ENCODE measurements at regions not wholly inside any gene's neighbourhood (a gene's known extent, or its start where the extent isn't known, plus 50 kb on each side); places are given as distances from the start of the nearest gene placed in this dataset.

- H3K4me3 ChIP-seq (ENCODE audit: low read depth, low read length), result no peak overlapping the region
- DNase-seq (ENCODE audit: low read depth), result no peak
- H3K36me3 ChIP-seq (ENCODE audit: control insufficient read depth, insufficient read depth, low read length), result no peaks in the 10 kb centered on the region
- no peaks in the 10 kb centered on the region for H3K27me3 ChIP-seq (ENCODE audit: control insufficient read depth, insufficient read depth, low read length)
- TF ChIP-seq, protein P1, sequence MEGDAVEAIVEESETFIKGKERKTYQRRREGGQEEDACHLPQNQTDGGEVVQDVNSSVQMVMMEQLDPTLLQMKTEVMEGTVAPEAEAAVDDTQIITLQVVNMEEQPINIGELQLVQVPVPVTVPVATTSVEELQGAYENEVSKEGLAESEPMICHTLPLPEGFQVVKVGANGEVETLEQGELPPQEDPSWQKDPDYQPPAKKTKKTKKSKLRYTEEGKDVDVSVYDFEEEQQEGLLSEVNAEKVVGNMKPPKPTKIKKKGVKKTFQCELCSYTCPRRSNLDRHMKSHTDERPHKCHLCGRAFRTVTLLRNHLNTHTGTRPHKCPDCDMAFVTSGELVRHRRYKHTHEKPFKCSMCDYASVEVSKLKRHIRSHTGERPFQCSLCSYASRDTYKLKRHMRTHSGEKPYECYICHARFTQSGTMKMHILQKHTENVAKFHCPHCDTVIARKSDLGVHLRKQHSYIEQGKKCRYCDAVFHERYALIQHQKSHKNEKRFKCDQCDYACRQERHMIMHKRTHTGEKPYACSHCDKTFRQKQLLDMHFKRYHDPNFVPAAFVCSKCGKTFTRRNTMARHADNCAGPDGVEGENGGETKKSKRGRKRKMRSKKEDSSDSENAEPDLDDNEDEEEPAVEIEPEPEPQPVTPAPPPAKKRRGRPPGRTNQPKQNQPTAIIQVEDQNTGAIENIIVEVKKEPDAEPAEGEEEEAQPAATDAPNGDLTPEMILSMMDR (IDR thresholded peaks at IDR 0.05; ENCODE audit: insufficient read depth, low read length, poor library complexity, severe bottlenecking), result no peak
These were observed 62.4 kb downstream of the SOX9 start for GRCh38 chr17:72183194-72183685.

- TF ChIP-seq, protein P1 (IDR thresholded peaks at IDR 0.05; ENCODE audit: insufficient read depth, low read length, poor library complexity, severe bottlenecking), result no peak
- H3K27me3 ChIP-seq (ENCODE audit: control insufficient read depth, insufficient read depth, low read length), result no peaks in the 10 kb centered on the region
- no peaks in the 10 kb centered on the region for H3K36me3 ChIP-seq (ENCODE audit: control insufficient read depth, insufficient read depth, low read length)
- no peak for DNase-seq (ENCODE audit: low read depth)
- H3K4me3 ChIP-seq (ENCODE audit: low read depth, low read length), result no peak overlapping the region
These were observed 64.0 kb downstream of the SOX9 start for GRCh38 chr17:72184805-72185204.

DNA sequence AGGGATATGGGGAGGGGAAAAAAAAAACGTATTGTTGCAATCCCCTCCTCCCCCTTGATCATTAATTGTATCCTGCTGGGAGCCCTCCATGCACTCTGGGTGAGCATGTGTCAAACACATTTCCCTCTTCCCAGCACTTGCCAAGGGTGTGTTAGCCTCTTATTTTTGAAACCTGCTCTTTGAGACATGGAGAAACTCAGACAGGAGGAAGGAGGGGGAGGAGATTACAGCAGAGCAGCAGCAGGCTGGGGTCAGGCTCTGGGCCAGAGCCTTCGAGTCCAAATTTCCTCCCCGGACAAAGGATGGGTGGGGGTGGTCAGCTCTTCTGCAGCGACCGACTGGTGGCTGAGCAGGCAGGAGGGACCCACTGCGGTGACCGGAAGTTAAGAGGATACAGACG is 64.7 kb downstream of the SOX9 start:
- TF ChIP-seq, protein P1 (IDR thresholded peaks at IDR 0.05; ENCODE audit: insufficient read depth, low read length, poor library complexity, severe bottlenecking), result no peak
- DNase-seq (ENCODE audit: low read depth), result no peak
- Histone ChIP-seq H3K27me3 (ENCODE audit: control insufficient read depth, insufficient read depth, low read length) (no peaks in the 10 kb centered on the region), H3K4me3 (ENCODE audit: low read depth, low read length) (no peak overlapping the region), H3K36me3 (ENCODE audit: control insufficient read depth, insufficient read depth, low read length) (no peaks in the 10 kb centered on the region)

DNA sequence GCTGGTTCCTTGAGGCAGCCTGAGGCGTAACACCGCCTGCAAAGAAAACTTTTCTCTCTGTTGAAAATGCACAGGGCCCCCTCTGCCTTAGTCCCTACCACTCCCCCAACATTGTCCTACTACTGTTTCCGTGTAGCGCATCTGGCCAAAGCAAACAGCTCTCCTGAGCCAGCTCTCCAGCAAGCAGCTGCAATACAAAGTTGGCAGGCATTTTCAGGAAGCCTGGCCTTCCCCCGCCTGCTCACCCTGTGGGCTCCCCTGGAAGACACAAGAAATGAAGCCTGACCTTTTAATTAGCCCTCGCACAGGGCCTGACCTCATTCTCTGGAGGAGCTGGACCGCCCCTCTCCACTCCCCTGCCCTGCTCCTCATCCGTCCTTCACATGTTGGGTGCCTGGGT is 66.7 kb downstream of the SOX9 start:
- Histone ChIP-seq H3K36me3 (ENCODE audit: control insufficient read depth, insufficient read depth, low read length) (no peaks in the 10 kb centered on the region), H3K4me3 (ENCODE audit: low read depth, low read length) (no peak overlapping the region), H3K27me3 (ENCODE audit: control insufficient read depth, insufficient read depth, low read length) (no peaks in the 10 kb centered on the region)
- TF ChIP-seq, protein P1 (IDR thresholded peaks at IDR 0.05; ENCODE audit: insufficient read depth, low read length, poor library complexity, severe bottlenecking), result no peak
- no peak for DNase-seq (ENCODE audit: low read depth)

DNA sequence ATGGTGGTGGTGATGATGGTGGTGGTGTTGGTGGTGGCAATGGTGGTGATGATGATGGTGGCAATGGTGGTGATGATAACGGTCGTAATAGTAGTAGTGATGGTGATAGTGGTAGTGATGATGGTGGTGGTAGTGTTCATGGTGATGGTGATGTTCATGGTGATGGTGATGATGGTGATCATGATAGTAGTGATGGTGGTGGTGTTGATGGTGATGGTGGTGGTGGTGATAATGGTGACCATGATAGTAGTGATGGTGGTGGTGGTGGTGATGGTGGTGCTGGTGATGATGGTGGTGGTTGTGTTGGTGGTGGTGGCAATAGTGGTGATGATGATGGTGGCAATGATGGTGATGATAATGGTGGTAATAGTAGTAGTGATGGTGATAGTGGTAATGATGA is 68.0 kb downstream of the SOX9 start:
- no peaks in the 10 kb centered on the region for H3K36me3 ChIP-seq (ENCODE audit: control insufficient read depth, insufficient read depth, low read length)
- TF ChIP-seq, protein P1 (IDR thresholded peaks at IDR 0.05; ENCODE audit: insufficient read depth, low read length, poor library complexity, severe bottlenecking), result no peak
- no peaks in the 10 kb centered on the region for H3K27me3 ChIP-seq (ENCODE audit: control insufficient read depth, insufficient read depth, low read length)
- H3K4me3 ChIP-seq (ENCODE audit: low read depth, low read length), result no peak overlapping the region
- no peak for DNase-seq (ENCODE audit: low read depth)
